ENCODE measurements at regions not wholly inside any gene's neighbourhood (a gene's known extent, or its start where the extent isn't known, plus 50 kb on each side); places are given as distances from the start of the nearest gene placed in this dataset.

DNA sequence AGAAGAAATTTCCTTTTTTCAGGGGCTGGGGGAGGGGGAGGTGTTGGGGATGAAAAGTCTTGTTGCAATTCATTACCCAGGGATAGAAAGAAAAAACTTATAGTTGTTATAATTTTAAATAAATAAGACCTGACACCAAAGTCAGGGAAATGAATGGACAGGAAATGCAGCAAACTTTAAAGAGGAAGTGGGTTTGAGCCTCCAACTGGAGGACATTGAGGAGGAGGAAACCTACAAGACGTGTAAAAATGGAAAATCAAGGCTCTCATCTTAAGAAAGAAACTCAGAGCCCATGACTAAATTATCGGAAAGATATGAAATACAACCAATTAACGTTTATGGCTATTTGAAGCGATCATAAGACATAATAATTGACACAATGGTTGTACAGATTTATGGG, 54.4 kb downstream of the NIBAN1 start:
- DNase-seq = no peak
- no peak overlapping the region for H3K4me3 Mint-ChIP-seq
- H3K27me3 Mint-ChIP-seq = no peaks in the 10 kb centered on the region
- H3K36me3 Mint-ChIP-seq (ENCODE audit: low read depth) = no peaks in the 10 kb centered on the region
- H3K27ac Mint-ChIP-seq = no peak overlapping the region
- no peaks in the 10 kb centered on the region for H3K9me3 Mint-ChIP-seq
- peaks cover 14% of the 10 kb centered on the region for H3K4me1 Mint-ChIP-seq (ENCODE audit: low read depth)

DNA sequence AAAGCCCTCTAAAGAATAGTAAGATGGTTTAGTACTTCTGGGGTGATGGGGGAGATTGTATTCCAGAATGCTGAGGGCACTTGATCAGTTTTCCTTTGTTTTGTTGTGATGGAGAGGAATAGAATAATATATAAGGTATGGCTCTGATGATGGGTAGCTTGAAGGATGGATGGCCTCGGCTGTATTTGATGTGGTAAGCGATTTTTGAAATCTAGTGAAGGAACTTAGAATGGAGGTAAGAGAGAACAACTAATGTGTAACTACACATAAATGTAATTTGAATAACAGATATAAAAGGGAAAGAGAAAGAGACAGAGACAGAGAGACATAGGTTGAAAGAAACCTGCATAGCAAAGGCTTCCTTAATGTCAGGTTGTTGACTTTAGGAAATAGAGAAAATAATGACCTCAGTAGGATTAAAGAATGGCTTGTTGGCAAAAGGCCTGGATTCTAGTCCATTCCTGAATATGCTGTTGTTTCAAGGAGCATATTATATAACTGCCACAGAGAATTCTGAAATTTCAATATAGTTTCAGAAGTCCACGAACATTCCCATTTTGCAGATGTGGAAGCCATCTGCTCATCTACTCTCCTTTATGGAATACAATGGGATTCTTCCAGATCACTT, 58.7 kb downstream of the NIBAN1 start:
- Mint-ChIP-seq H3K27ac (no peak overlapping the region), H3K4me3 (no peak overlapping the region), H3K4me1 (ENCODE audit: low read depth) (peaks cover 14% of the 10 kb centered on the region), H3K27me3 (no peaks in the 10 kb centered on the region), H3K36me3 (ENCODE audit: low read depth) (no peaks in the 10 kb centered on the region), H3K9me3 (no peaks in the 10 kb centered on the region)
- no peak for DNase-seq

- Mint-ChIP-seq H3K4me3 (no peak overlapping the region), H3K9me3 (no peaks in the 10 kb centered on the region), H3K27me3 (no peaks in the 10 kb centered on the region), H3K4me1 (ENCODE audit: low read depth) (peaks cover 14% of the 10 kb centered on the region), H3K36me3 (ENCODE audit: low read depth) (no peaks in the 10 kb centered on the region), H3K27ac (no peak overlapping the region)
- no peak for DNase-seq
Measured at GRCh38 chr1:184914149-184914548, 60.2 kb downstream of the NIBAN1 start.

GRCh38 chr1:184912392-184912791, 61.9 kb downstream of the NIBAN1 start:
- Mint-ChIP-seq H3K4me1 (ENCODE audit: low read depth) (peaks cover 6% of the 10 kb centered on the region), H3K9me3 (no peaks in the 10 kb centered on the region), H3K4me3 (no peak overlapping the region), H3K27ac (no peak overlapping the region), H3K36me3 (ENCODE audit: low read depth) (no peaks in the 10 kb centered on the region), H3K27me3 (no peaks in the 10 kb centered on the region)
- DNase-seq = no peak

DNA sequence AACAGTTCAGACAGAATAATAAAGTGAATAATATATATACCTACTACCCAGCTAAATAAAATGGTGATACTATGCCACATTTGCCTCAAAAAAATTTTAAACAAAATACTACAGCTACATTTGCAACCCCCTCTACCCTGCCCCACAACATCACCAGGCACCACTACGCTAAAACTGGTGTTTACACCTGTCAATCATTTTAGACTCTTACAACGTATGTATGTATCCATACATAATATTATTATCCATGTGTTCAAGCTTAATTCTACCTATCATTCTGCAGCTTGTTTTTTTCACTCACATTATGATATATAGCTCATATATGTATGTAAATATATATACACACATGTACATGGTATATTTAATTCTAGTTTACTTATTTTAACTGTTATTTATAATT, 62.5 kb downstream of the NIBAN1 start:
- Mint-ChIP-seq H3K27ac (no peak overlapping the region), H3K4me3 (no peak overlapping the region)

DNA sequence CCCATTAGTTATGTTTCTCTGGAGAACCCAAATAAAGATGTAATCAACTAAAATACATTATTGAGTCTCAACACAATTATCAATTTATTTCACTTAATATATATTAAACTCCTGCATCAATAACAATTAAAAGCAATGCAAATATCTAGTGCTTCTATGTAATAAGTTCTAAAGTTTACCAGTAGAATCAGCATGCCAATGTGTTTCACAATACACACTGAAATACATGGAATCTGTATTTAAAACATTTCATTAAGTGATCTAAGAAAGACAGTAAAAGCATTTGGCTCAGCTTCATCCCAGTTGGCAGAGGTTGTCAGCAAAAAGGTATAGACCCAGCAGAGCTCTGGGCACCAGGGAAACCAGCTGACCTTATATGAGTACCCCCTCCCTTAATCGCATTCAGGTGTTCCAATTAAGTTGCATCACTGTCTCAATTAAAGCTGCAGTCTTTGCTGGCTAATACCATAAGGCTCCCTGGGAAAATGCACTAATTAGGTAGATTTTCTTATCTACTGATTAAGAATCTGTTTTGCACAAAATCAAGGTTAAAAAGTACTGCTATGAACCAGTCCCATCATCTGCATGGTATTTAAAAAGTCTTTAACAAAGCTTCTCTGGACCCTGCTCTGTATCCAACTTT, 63.1 kb downstream of the NIBAN1 start:
- H3K27me3 Mint-ChIP-seq = no peaks in the 10 kb centered on the region
- no peak overlapping the region for H3K4me3 Mint-ChIP-seq
- H3K9me3 Mint-ChIP-seq = no peaks in the 10 kb centered on the region
- peaks cover 7% of the 10 kb centered on the region for H3K4me1 Mint-ChIP-seq (ENCODE audit: low read depth)
- no peak overlapping the region for H3K27ac Mint-ChIP-seq
- DNase-seq = no peak
- no peaks in the 10 kb centered on the region for H3K36me3 Mint-ChIP-seq (ENCODE audit: low read depth)

More for the DNA sequence above, 62.5 kb downstream of the NIBAN1 start:
- DNase-seq = no peak
- Mint-ChIP-seq H3K4me1 (ENCODE audit: low read depth) (peaks cover 7% of the 10 kb centered on the region), H3K36me3 (ENCODE audit: low read depth) (no peaks in the 10 kb centered on the region), H3K9me3 (no peaks in the 10 kb centered on the region), H3K27me3 (no peaks in the 10 kb centered on the region)

DNA sequence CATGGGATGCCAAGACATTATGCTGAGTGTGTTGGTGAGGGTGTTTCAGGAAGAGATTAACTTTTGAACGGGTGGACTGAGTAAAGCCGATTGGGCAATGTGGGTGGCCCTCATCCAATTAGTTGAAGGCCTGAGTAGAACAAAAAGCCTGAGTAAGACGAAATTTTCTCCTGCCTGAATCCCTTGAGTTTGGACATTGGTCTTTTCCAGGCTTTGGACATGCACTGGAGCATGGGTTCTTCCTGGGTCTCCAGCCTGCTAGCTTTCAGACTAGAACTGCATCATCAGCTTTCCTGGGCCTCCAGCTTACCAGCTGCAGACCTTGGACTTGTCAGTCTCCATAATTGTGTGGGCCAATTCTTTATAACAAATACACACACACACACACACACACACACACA, 63.6 kb downstream of the NIBAN1 start:
- DNase-seq = no peak
- Mint-ChIP-seq H3K9me3 (no peaks in the 10 kb centered on the region), H3K27ac (no peak overlapping the region), H3K36me3 (ENCODE audit: low read depth) (no peaks in the 10 kb centered on the region), H3K27me3 (no peaks in the 10 kb centered on the region), H3K4me3 (no peak overlapping the region), H3K4me1 (ENCODE audit: low read depth) (peaks cover 8% of the 10 kb centered on the region)

GRCh38 chr1:184910005-184910404, 64.3 kb downstream of the NIBAN1 start:
- Mint-ChIP-seq H3K4me1 (ENCODE audit: low read depth) (peaks cover 15% of the 10 kb centered on the region), H3K36me3 (ENCODE audit: low read depth) (peaks cover under 1% of the 10 kb centered on the region), H3K27ac (no peak overlapping the region), H3K4me3 (no peak overlapping the region), H3K9me3 (no peaks in the 10 kb centered on the region), H3K27me3 (no peaks in the 10 kb centered on the region)
- DNase-seq = no peak

DNA sequence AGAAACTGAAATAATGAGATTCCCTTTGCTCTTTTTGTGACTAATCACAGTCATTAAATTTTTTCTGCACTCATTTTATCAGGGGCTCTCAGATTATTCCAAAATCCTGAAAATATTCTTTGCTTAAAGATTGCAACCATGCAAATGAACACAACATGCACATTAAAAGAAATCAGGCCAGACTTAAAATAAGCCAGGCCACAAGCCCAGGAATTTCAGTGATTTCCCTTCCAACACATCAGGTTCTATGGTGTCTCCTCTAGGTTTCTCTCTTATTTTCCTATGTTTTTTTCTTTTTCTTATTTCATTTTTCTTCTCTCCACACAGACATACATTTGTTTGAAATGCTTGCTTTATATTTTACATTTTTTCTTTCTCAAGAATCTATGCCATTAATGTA, 65.3 kb downstream of the NIBAN1 start:
- Mint-ChIP-seq H3K9me3 (no peaks in the 10 kb centered on the region), H3K36me3 (ENCODE audit: low read depth) (peaks cover 3% of the 10 kb centered on the region), H3K27me3 (no peaks in the 10 kb centered on the region), H3K4me1 (ENCODE audit: low read depth) (peaks cover 21% of the 10 kb centered on the region), H3K27ac (no peak overlapping the region), H3K4me3 (no peak overlapping the region)
- DNase-seq = no peak

DNA sequence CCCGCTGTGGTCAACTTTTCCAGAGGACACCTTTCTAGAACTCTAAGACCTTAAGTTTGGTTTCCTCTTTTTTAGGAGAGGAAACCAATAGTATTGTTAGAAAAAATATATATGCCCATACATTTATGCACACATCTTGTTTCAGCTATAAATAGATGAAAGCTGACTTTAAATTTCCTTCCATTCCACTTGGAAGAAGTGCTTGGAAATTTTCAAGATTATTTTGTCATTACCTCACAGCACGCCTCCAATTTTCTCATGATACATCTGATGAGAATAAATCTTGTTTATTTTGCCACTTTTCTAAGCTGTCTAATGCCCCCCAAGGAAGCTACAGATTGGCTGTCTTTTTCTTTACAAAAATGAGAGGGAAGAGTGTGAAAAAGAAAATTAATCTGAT, 65.8 kb downstream of the NIBAN1 start:
- DNase-seq = no peak
- Mint-ChIP-seq H3K36me3 (ENCODE audit: low read depth) (peaks cover 3% of the 10 kb centered on the region), H3K4me3 (no peak overlapping the region), H3K4me1 (ENCODE audit: low read depth) (peaks cover 21% of the 10 kb centered on the region), H3K27ac (no peak overlapping the region), H3K27me3 (no peaks in the 10 kb centered on the region), H3K9me3 (no peaks in the 10 kb centered on the region)

DNA sequence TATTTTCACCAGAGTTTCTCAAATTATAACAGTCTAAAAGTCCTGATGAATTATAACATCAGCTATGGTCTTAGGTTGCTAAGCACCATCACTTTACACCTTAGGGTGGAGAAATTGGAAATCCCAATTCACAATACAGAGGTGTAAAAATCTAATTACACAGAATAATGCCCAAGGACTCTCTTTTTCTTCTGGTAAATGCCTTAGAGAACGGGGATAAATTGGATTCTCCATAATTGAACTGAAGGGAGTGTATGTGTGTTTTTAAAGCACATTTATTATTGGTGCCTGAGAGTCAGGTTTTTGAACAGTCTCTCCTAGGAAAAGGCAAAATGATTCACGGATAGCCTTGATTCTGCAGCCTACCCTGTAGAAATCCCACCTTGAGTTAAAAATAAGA, 66.8 kb downstream of the NIBAN1 start:
- DNase-seq = no peak
- H3K27me3 Mint-ChIP-seq = no peaks in the 10 kb centered on the region
- H3K4me1 Mint-ChIP-seq (ENCODE audit: low read depth) = peaks cover 23% of the 10 kb centered on the region
- no peak overlapping the region for H3K27ac Mint-ChIP-seq
- H3K36me3 Mint-ChIP-seq (ENCODE audit: low read depth) = peaks cover 3% of the 10 kb centered on the region
- no peak overlapping the region for H3K4me3 Mint-ChIP-seq
- H3K9me3 Mint-ChIP-seq = no peaks in the 10 kb centered on the region

GRCh38 chr1:184906761-184907160, 67.5 kb downstream of the NIBAN1 start:
- peaks cover 23% of the 10 kb centered on the region for H3K4me1 Mint-ChIP-seq (ENCODE audit: low read depth)
- H3K4me3 Mint-ChIP-seq = no peak overlapping the region
- H3K36me3 Mint-ChIP-seq (ENCODE audit: low read depth) = peaks cover 3% of the 10 kb centered on the region
- no peaks in the 10 kb centered on the region for H3K27me3 Mint-ChIP-seq
- no peak for DNase-seq
- no peak overlapping the region for H3K27ac Mint-ChIP-seq
- H3K9me3 Mint-ChIP-seq = no peaks in the 10 kb centered on the region

- Mint-ChIP-seq H3K36me3 (ENCODE audit: low read depth) (peaks cover 3% of the 10 kb centered on the region), H3K4me3 (no peak overlapping the region), H3K27ac (peak overlapping the region; percentile 88), H3K9me3 (no peaks in the 10 kb centered on the region), H3K4me1 (ENCODE audit: low read depth) (peaks cover 23% of the 10 kb centered on the region), H3K27me3 (no peaks in the 10 kb centered on the region)
- no peak for DNase-seq
Measured at GRCh38 chr1:184905601-184906322, 68.5 kb downstream of the NIBAN1 start.

DNA sequence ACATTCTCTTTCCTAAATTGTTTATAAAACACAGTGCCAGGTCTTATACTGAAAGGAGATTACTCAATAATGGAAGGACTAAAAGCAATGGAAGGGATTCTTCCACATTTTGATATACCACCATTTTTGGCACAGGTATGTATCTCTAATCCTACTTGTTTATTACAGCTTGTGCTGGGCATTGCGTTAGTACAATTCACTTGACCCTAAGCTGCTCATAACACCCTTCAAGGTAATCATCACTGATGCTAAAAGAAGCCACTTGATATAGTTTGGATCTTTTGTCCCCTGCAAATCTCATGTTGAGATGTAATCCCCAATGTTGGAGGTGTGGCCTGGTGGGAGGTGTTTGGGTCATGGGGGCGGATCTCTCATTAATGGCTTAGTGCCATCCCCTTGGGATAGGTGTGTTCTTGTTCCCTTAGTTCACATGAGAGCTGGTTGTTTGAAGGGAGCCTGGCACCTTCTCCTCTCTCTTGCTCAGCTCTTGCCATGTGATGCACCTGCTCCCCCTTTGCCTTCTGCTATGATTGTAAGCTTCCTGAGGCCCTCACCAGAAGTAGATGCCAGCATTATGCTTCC, 71.1 kb downstream of the NIBAN1 start:
- peaks cover 12% of the 10 kb centered on the region for H3K36me3 Mint-ChIP-seq (ENCODE audit: low read depth)
- no peak overlapping the region for H3K4me3 Mint-ChIP-seq
- H3K9me3 Mint-ChIP-seq = no peaks in the 10 kb centered on the region
- DNase-seq = no peak
- no peak overlapping the region for H3K27ac Mint-ChIP-seq
- no peaks in the 10 kb centered on the region for H3K27me3 Mint-ChIP-seq
- peaks cover 20% of the 10 kb centered on the region for H3K4me1 Mint-ChIP-seq (ENCODE audit: low read depth)

DNA sequence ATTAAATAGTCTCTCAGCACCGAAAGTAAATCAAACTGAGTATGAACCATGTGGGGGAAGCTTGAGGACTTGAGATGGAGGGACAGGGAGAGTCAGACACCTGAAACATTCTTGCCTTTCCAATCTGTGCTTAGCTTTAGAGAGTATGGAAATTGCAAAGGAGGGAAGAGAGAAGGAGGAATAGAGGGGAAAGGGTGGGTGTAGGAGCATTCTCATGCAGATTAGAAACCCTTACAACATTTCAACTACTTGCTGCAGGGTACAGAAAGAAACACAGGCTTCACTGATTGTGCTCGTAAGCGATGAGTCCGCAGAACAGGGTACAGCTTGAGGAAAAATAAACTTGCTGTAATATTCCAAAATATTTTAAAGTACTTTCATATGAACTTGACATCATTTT, 73.8 kb downstream of the NIBAN1 start:
- H3K27ac Mint-ChIP-seq = no peak overlapping the region
- peaks cover 30% of the 10 kb centered on the region for H3K36me3 Mint-ChIP-seq (ENCODE audit: low read depth)
- no peak overlapping the region for H3K4me3 Mint-ChIP-seq
- no peak for DNase-seq
- H3K4me1 Mint-ChIP-seq (ENCODE audit: low read depth) = peaks cover 18% of the 10 kb centered on the region
- H3K27me3 Mint-ChIP-seq = no peaks in the 10 kb centered on the region
- no peaks in the 10 kb centered on the region for H3K9me3 Mint-ChIP-seq

Data from activated T-cell treated with anti-CD3 and anti-CD28 coated beads, Interleukin-2, amount 50 U/mL, for 24 hours (primary cell).